Stimulated activated naive CD8-positive, alpha-beta T cell treated with anti-CD3 and anti-CD28 coated beads, Interleukin-15, Interleukin-2, amounts not matched to agents 100 U/mL and 50 U/mL, for 24 hours (primary cell): ENCODE measurements at regions not wholly inside any gene's neighbourhood (a gene's known extent, or its start where the extent isn't known, plus 50 kb on each side); places are given as distances from the start of the nearest gene placed in this dataset.

Experiments used
- ATAC-seq: fragments of 150-1000 bp; cut with Tn5 transposase; one replicate; pipeline ENCODE4 v1.10.0; 2021
- DNase-seq: peaks from one replicate; pipeline ENCODE4 v3.0.0; 2021

DNA sequence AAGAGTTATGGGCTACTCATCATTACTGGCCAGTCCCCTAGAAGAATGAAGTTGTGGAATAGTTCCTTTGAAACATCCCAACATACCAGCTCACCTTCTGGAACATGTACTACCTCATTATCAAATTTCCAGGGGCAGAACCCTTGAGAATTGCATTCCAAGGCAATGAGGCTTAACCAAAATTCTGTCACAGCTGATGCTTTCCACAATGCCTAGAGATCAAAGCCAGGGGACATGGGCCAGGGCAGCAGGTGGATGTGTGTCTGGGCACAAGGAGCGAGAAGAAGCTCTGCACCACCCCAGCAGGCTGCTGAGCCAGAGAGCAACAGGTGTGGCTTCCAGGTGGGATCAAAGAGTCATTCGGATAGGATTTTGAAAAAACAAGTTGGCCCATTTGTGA lies 362.1 kb downstream of the EFNB2 start:
- ATAC-seq (no peak), DNase-seq (no peak)

DNA sequence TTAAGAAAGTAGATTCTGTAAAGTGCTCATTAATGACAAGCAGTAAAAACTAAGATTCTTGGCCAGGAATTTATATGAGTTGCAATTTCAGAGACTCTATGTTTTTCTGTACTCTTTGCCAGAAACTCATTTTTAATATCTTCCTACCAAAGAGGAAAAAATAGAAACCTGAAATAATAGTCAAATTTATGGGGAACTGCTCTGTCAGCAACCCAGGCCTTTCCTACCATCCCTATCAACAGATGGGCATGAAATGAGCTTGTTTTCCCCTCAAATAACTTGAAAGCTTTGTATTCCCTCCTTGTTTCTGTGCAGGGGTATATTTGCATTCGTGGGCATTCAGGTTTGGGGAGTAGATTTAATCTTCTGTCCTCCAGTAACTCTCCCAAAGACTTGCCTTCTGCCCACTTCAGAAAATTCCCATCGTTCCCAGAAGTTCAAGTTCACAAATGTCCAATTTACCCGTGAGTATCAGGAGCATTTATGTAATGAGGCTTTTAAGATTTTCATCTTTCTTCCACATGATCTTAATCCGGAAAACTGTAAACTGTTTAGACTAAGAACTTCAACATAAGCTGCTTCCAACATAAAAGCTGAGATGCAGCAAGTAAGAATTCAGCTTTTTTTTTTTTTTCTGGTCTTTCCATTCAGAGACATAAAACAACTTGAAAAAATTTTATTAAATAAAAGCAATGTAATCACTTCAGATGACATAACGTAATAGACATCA lies 363.1 kb downstream of the EFNB2 start:
- DNase-seq (no peak), ATAC-seq (no peak)

DNA sequence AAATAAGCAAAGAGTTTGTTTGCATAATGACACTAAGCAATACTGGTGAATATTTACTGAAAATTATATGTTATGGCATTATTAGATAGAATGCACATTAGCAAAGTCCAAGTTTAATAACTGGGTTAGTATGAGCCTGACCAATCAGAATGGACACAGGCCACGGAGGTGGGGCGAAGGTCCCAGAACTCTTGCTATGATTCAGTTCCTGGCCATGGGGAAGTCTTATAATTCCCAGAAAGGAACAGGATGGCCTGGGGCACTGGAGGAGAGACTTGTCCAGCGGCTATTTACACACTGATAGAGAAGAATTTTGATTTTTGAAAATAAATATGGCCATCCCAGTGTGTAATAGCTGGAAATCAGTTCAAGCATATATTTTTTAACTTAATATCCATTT lies 372.0 kb downstream of the EFNB2 start:
- ATAC-seq, result no peak
- no peak for DNase-seq

DNA sequence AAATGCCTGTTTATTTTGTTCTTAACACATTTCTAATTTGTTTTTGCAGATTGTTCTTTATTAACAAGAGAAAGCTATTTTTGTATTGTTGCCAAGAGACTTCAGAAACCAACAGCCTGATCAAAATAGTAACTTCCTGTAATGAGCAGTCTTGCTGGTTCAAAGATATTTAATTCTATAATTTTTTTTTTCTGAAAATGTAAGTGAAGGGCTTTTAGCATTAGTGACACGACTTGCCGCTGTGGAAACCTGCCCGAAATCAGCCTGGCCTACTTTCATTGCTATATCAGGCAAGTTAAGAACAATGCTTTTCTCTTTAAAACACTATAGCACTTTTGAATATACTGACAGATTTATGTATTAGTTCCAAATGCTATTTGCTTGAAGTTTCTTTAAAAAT lies 374.3 kb downstream of the EFNB2 start:
- no peak for DNase-seq
- ATAC-seq, result no peak

DNA sequence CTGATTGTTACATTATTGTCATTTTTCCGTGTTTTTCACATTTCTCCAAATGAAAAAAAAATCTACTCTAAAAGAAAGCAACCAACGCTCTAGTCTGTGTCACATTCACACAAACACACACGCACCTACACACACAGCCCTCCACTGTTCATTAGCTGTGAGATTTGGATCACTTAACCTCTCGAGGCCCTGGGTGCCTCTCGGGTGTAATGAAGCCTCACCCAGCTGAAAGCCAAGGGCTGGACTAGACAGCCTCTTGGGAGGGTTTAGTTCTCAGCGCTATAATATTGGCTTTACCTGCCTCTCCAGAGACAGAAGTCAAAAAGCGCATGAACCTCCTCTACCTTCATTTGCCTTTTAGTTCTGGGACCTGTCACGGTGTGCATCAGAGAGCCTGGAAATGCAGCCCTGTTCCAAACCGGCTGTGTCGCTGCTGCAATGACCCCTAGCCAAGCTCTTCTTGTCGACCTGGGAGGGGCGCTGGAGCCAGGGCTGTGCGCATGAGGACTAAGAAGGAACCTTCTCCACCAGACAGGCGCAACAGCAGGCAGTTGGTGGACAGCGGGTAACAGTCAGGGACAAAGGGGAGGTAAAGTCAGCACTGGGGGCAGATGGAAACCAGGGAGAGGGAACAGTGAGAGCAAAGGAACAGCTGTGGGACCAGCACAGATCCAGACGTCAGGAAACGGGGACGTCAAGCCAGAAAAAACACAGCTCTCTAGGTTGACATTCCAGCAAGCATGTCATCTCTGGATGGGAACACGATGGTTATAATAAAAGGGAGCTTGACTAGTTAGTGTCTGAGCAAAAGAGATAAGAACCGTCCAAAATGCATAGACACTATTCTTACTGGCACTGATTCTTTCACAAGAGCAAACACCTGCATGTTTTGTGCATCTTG lies 375.9 kb downstream of the EFNB2 start:
- DNase-seq (no peak), ATAC-seq (no peak)

DNA sequence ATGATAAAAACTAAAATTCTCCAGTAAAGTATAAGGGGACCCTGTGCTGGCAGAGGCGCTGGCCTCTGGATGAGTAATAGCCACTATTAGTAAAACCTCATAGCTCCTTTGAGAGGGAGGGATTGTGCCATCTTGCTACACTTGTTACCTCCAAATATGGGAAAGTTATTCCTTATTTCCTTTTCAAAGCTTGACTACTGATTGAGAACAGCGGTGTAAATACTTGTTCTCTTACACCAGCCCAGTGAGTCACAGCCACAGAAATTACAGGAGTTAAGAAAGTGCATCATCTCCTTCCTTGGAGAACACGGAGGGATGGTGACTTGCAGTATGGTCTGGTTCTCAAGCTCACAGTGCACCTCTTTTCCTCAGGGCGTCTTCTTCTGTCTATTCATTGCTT lies 379.0 kb downstream of the EFNB2 start:
- no peak for DNase-seq
- ATAC-seq, result no peak

DNA sequence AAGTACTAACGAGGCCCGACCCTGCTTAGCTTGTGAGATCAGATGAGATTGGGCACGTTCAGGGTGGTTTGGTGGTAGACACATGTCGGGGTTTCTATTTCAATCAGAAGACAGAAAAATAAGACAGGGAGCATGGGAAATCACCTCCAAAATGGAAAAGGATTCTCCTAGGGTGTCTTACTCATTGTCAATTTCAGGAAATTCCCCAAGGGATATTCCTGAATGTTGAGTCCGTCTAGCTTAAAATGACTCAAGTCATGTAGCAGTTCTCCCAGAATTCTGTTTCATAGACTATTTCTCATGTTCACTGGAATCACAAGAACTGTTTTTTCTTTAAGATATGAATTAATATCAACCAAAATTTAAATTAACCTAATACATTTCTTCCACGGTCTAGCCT lies 380.1 kb downstream of the EFNB2 start:
- ATAC-seq (no peak), DNase-seq (no peak)

DNA sequence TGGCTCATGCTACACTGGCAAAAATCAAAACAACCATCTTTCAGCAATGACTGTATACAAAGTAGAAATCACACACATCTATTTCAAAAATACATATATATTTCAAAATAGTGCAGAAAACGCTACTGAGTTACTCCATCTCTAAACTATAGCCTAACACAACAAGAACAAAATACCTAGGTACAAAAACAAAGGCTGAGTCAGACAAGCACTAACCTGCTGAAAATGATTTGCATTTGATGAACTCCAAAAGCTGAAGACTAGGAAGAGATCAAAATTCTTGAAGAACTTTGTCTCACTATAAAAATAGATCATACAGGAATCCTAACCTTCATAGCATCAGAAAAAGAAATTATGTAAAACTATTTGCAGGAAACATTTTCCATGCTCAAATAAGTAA lies 381.6 kb downstream of the EFNB2 start:
- no peak for DNase-seq
- no peak for ATAC-seq

DNA sequence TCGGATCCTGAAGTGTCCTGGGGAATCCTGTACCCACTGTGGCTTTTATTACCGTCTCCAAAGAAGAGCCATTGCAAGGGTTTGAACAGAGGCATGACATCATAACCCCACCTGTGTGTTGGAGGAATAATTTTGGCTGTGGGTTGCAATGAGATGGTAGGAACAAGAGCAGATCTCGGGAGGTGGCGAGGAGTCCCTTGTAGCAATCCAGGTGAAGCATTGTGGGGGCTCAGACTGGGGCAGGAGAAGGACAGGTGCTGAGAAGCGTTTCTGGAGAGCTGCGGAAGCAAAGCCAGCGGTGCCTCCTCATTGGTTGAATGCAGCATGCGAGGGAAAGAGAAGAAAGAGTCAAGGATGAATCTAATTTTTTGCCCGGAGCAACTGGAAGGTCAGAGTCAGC lies 382.4 kb downstream of the EFNB2 start:
- DNase-seq (no peak), ATAC-seq (no peak)

DNA sequence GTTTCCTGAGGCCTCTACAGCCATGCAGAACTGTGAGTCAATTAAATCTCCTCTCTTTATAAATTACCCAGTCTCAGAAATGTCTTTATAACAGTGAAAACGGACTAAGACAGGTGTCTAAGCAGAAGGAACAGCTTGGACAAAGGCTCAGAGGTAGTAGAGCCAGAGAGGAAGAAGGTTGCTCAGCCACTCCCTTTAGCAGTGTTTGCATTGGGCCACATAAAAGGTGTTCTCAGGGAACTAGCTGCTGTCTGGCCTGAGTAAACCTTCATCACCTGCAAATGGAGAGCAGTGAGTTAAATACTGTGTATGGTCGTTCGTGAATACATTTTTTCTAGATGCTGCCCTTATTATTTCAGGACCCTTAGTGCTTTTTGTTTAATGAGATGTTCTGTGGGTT lies 383.4 kb downstream of the EFNB2 start:
- ATAC-seq, result no peak
- DNase-seq, result no peak

DNA sequence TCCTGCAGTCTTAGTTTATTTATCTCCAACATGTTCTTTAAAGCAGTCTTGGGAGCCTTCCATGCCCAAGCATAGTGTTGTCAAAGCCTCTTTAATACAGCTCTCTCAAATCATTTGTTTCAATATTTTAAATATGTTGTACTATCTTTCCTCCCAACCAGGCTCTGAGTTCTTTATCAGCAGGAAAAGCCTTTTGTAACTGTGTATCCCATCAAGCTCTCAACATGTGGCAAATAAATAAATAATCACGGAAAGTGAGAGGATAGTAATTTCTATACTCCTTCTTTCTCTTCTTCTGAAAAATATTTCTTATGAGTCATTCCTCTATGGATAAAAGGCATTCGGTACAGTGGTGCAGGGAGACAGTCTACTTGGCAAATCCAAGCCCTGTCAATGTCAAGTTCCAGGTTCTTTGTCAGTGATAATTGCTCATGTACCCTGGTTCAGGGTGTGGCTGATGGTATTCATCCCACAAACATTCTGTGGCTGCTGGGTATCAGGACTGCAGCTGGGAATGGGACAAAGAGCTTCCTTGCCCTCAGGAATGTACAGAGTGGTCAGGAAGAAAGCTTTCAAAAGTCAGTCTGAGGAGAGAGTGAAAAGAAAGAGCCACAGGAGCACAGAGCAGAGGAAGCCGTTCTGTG lies 384.3 kb downstream of the EFNB2 start:
- DNase-seq, result no peak
- ATAC-seq, result no peak

DNA sequence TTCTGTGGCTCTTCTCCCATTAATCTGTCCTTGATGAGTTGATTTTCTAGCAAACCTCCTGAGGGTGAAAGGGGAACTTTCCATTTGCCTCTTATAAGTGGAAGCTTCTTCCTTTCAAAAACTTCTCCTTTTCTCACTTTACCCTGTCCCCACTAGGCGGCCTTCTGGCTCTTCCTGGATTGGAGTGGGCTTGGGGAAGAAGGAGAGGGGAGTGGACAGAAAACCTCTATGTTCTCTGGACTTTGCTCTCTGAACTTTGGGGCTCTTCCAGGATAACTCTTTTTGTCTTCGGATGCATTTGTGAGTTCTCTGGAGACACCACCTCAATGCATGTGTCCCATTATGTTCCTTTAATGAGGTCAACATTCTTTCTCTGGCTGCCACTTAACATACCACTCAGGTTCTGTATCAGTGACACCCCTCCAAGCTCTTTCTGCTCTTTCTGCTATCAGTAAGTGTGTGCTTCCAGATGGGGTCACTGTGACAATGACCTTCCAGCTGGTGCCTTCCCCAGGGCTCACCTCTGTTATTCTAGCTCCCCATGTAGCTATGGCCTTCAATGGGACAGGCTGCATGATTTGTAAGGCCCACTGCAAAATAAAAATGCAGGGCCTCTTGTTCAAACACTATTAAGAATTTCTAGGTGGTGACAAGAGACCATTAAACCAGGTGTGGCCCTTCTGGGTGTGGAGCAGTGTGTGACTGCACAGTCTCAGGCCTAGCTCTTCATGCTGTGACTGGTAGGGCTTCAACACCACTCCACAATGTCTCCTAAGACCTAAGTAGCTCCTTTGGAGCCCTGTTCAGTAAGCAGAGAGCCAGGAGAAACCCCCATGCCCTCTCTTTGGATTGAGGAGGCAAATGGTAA lies 389.2 kb downstream of the EFNB2 start:
- ATAC-seq (no peak), DNase-seq (no peak)

DNA sequence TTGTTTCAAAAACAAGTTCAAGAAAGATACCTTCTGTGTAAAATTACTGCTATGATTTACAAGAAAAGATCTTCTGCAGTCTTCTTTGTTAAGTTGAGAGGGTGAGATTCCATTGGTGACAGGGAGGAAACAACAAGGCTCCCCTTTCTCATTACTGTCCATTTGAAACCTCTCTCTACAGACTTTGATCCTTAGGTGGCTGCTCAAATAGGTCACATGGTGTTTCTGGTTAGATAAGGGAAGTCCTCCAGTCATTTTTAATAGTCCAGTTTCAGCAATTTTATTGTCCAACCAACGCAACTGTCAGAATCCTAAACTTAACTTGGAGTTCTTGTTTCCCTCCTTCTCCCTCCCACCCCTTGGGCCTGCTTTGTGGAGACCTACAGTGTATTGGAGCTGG lies 390.4 kb downstream of the EFNB2 start:
- DNase-seq (no peak), ATAC-seq (no peak)

DNA sequence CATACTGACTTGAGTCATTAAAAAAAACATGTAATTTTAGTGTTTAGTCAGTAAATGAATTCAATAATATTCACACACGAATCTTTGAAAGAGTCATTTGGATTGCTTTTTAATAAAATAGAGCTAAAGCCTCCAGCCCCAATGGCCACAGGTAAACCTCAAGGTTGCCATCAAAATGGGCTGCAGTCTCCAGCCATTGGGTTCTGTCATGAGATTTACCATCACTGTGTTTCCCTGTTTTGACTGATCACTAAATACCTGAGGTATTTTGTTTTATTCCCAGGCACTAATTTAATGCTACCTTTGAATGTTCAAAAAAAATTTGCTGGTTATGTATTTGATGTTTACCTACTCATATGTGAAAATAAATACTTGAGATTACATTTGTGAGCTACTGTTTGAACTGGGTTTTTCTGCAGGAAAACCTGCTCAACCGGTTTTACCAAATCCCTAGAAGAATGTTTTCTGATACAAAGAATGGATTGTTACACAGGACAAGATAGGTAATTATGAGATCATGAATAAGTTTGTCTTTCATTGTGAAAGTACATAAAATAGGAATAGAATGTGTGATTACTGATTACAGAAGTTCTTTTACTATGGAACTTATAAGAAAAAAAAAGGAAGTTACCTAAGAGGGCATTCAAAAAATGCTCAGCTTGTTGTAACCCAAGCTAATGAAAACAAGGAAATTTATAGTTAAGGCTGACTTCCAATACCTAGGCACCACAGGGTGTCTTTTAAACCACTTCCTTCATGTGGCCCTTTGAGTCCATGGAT lies 391.3 kb downstream of the EFNB2 start:
- DNase-seq (no peak), ATAC-seq (no peak)

DNA sequence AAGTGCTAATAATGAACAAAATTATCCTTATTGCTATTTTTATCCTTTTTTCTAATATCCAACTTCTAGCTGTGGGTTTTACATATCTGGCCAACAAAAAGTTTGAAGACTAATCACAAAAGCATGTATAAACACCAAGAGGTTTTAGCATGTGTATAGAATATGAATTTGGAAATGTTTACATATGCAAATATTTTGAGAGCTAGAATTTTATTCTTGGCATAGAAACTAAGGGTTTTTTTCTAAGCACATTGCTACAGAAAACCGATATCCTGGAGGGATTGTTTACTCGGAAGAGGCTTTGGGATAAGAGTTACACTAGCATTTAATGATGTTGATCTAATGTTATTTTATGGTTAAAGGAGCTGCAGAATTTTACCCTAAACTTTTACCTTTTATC lies 392.1 kb downstream of the EFNB2 start:
- ATAC-seq (no peak), DNase-seq (no peak)

DNA sequence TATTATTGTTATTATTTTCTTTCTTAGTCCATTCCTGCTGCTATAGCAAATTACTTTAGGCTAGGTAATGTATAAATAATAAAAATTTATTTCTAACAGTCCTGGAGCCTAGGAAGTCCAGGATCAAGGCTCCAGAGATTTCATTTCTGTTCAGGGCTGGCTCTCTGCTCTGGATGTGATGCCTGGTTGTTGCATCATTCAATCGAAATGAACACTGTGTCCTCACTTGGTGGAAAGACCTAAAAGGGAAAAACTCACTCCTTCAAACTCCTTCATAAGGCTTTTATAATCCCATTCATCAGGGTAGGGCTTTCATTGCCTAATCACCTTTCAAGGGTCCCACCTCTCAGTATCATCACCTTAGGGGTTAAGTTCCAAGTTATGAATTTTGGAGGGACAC lies 395.0 kb downstream of the EFNB2 start:
- ATAC-seq (no peak), DNase-seq (no peak)

DNA sequence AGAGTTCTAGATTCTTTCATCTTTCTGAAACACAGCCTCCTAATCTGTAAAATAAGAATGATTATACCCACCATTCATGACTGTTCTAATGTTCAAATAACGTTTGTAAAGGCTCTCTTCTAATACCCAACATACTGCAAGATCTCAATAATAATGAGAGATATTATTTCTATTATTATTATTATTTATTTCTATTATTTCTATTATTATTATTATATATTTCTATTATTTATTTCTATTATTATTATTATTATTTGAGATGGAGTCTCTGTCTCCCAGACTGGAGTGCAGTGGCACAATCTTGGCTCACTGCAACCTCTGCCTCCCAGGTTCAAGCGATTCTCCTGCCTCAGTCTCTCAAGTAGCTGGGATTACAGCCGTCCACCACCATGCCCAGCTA lies 395.5 kb downstream of the EFNB2 start:
- DNase-seq, result no peak
- ATAC-seq, result no peak

DNA sequence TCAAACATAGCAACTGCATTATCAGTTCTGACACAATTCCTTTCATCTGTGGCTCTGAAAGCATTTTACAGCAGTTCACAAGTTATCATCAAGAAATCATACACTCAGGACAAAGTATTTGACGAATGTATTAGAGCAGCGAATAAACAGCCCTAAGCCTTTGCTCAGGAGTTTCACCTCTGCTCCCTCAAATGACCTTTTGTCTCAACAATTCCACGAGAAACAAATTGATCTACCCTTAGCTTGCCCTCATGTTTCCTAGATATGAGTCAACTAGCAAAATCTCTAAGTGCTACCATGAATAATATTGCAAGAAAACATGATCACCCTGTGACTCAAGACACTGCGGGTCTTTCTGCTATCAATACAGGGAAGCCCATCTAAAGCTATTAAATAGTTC lies 396.1 kb downstream of the EFNB2 start:
- ATAC-seq (no peak), DNase-seq (no peak)

DNA sequence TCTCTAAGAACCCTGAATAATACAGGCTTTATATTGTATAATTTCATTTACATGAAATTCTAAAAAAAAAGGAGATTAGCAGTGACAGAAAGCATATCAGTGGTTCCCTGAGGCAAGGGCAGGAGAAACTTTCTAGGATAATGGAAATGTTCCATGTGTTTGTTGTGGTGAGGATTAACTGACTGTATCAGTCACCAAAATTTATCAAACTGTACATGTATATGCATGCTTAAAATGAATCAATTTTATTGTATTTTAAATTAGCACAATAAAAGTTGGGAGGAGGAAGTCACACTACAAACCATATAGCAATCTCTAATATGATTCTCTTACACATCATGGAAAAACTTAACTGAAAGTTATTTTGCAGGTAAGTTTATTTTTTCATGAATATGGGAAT lies 396.8 kb downstream of the EFNB2 start:
- no peak for DNase-seq
- ATAC-seq, result no peak

DNA sequence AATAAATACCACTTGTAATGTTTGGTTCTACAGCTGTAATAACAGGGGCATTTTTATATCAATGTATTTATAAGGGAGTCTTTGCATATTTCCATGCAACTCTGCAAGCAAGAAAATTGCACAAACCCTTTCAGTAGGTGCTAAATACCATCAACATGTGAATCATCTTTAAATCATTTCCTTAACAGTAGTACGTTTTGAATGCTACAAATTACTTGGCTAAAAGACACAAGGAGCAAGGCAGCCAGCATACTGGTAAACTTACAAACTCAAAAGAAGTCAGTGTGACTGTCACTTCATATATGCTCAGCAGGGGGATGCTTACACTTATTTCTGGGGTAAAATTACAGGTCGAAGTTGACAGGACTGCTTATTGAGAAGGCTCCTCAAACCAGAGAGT lies 402.4 kb downstream of the EFNB2 start:
- no peak for DNase-seq
- ATAC-seq, result no peak

DNA sequence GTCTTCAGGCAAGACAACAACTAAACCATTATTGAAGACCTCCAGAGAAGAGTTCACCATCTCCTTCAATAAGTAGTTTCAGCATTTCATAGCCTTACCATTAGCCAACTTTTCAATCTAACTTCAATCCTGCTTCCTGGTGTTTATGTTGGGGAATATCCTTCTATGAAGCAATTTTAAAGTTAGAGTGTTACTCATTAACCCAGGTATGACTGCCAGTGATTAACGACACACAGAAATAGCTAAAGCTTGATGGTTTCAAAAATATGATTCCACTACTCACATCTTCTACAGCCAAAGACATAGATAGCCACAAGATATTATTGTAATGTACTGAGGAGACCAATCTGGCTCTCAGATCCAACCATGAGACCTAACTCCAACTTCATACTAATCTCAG lies 403.2 kb downstream of the EFNB2 start:
- DNase-seq (no peak), ATAC-seq (no peak)

DNA sequence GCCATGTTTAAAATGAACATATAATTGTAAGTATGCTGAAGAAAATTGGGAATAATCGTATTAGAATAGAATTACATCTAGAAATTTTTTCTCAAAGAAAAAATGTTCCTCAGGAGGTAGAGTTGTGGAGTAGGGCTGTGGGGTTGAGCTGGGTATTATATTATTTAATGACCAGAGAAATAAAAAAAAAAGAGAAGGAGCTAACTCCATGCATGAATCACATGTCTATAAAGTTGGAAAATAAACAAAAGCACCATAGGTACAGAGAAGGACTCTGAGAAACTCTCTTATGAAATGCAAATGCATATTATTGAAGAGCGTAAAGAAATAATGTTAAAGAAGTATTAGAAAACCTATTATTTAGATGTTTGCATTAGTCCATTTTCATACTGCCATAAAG lies 405.5 kb downstream of the EFNB2 start:
- no peak for DNase-seq

More for the DNA sequence above, 405.5 kb downstream of the EFNB2 start:
- ATAC-seq, result no peak
